NCI-H2029 (cell line): ENCODE measurements at regions not wholly inside any gene's neighbourhood (a gene's known extent, or its start where the extent isn't known, plus 50 kb on each side); places are given as distances from the start of the nearest gene placed in this dataset.
"Not testable (repeated sequence)": the region's sequence is repeated elsewhere in the genome, so short reads cannot be mapped to it uniquely, and the experiment has no call there.

Source experiments
- DNase-seq: peaks from one replicate; lab custom pipeline; 2025; lab: John Stamatoyannopoulos, UW

GRCh38 chr13:63337921-63338320 is 1922.3 kb upstream of the PCDH20 start:
- DNase-seq: no peak

- DNase-seq: no peak
Measured at GRCh38 chr13:63337041-63337440, 1921.4 kb upstream of the PCDH20 start.

GRCh38 chr13:63336549-63336948 is 1920.9 kb upstream of the PCDH20 start:
- no peak for DNase-seq

GRCh38 chr13:63327584-63327983 is 1911.9 kb upstream of the PCDH20 start:
- no peak for DNase-seq

- no peak for DNase-seq
Measured at GRCh38 chr13:63323441-63323840, 1907.8 kb upstream of the PCDH20 start.

GRCh38 chr13:63311587-63311986 is 1895.9 kb upstream of the PCDH20 start:
- DNase-seq: no peak

- DNase-seq: no peak
Measured at GRCh38 chr13:63308549-63309165, 1893.0 kb upstream of the PCDH20 start.

GRCh38 chr13:63307228-63307627 is 1891.6 kb upstream of the PCDH20 start:
- DNase-seq: no peak

GRCh38 chr13:63305641-63306133 is 1890.0 kb upstream of the PCDH20 start:
- DNase-seq: no peak

- no peak for DNase-seq
Measured at GRCh38 chr13:63304497-63304896, 1888.8 kb upstream of the PCDH20 start.

GRCh38 chr13:63299866-63300394 is 1884.3 kb upstream of the PCDH20 start:
- DNase-seq: no peak

GRCh38 chr13:63297163-63297562 is 1881.5 kb upstream of the PCDH20 start:
- no peak for DNase-seq

- no peak for DNase-seq
Measured at GRCh38 chr13:63291701-63292100, 1876.1 kb upstream of the PCDH20 start.

GRCh38 chr13:63288576-63288975 is 1872.9 kb upstream of the PCDH20 start:
- no peak for DNase-seq

GRCh38 chr13:63287926-63288325 is 1872.3 kb upstream of the PCDH20 start:
- no peak for DNase-seq

GRCh38 chr13:63285426-63285825 is 1869.8 kb upstream of the PCDH20 start:
- no peak for DNase-seq

- DNase-seq: no peak
Measured at GRCh38 chr13:63279136-63279535, 1863.5 kb upstream of the PCDH20 start.

GRCh38 chr13:63274772-63275171 is 1859.1 kb upstream of the PCDH20 start:
- no peak for DNase-seq

- DNase-seq: no peak
Measured at GRCh38 chr13:63249411-63250187, 1834.0 kb upstream of the PCDH20 start.

- not testable (repeated sequence) for DNase-seq
Measured at GRCh38 chr13:63236667-63237396, 1821.2 kb upstream of the PCDH20 start.

- not testable (repeated sequence) for DNase-seq
Measured at GRCh38 chr13:63218596-63218995, 1802.9 kb upstream of the PCDH20 start.

- no peak for DNase-seq
Measured at GRCh38 chr13:63209330-63210017, 1793.8 kb upstream of the PCDH20 start.
